ENCODE measurements at regions not wholly inside any gene's neighbourhood (a gene's known extent, or its start where the extent isn't known, plus 50 kb on each side); places are given as distances from the start of the nearest gene placed in this dataset.
"Not testable (repeated sequence)": the region's sequence is repeated elsewhere in the genome, so short reads cannot be mapped to it uniquely, and the experiment has no call there.

DNA sequence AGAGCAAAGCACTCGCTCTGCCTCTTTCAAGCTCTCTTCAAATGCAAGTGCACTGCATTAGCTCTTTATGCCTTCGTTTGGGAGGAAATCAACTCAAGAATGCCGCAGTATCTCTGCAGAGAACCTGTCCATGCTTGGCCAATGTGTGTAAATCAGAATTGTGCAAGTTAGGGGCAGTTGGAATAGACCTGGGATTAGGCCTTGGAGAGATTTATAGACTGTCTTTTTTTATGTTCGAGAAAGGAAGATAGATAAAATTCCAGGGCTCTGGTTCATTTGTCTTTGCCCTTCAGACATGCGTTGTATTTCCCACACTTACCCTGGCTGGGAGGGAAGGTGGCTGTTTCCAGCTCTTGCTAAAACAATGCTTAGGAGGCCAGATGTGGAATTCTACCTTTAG is 163.7 kb downstream of the MOBP start:
- intact Hi-C loops (cut with micrococcal nuclease): no loop called here
- peaks cover 0 to 4% (median 0%) of the 10 kb centered on the region in 5 donors for H3K36me3 Mint-ChIP-seq
- no peaks in the 10 kb centered on the region for H3K36me3 ChIP-seq (ENCODE audit: control insufficient read depth in 2 of 3, insufficient read depth in 3 of 3, low read length in 3 of 3)
- H3K27me3 Mint-ChIP-seq: peaks cover 4 to 19% (median 8%) of the 10 kb centered on the region in 5 donors
- no peak overlapping the region for H3K27ac ChIP-seq (ENCODE audit: low read depth, low read length)
- no peaks in the 10 kb centered on the region for H3K4me1 Mint-ChIP-seq
- CTCF ChIA-PET: no interaction called here
- H3K27me3 ChIP-seq (ENCODE audit: control insufficient read depth in 2 of 2, insufficient read depth in 2 of 2, low read length in 2 of 2): no peaks in the 10 kb centered on the region
- no peaks in the 10 kb centered on the region for H3K4me1 ChIP-seq (ENCODE audit: control insufficient read depth in 2 of 2, insufficient read depth in 2 of 2, low read length in 2 of 2)
- H3K4me3 Mint-ChIP-seq: no peak overlapping the region
- no peak overlapping the region for H3K27ac Mint-ChIP-seq
- no peak overlapping the region for H3K4me3 ChIP-seq (ENCODE audit: low read length)
- H3K9me3 ChIP-seq (ENCODE audit: control insufficient read depth in 2 of 3, low read length in 3 of 3): peaks cover 0 to 6% (median 3%) of the 10 kb centered on the region in 3 experiments
- peaks cover 0 to 32% (median 10%) of the 10 kb centered on the region in 11 donors for H3K9me3 Mint-ChIP-seq
- no peak for DNase-seq
- POLR2A ChIA-PET: no interaction called here
- no peak for ATAC-seq

DNA sequence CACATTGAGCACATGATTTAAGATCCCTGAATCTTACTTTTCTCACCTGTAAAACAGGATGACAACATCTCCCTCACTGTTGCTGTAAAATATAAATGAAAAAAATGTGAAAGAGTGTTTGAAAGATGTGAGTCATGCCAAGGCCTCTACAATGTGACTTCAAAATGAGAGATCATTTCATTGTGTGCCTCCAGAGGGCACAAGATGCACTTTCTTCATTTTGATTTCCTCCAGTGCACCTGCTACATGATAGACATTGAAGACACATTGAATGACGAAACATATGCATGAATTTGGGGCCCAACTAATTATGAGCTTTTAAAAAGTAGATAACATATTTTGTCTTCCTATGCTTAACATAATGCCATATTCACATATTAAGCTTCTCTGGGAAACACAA is 170.3 kb downstream of the MOBP start:
- Mint-ChIP-seq H3K36me3 (no peaks in the 10 kb centered on the region), H3K4me1 (no peaks in the 10 kb centered on the region), H3K27ac (no peak overlapping the region), H3K27me3 (peaks cover 2 to 19% (median 12%) of the 10 kb centered on the region in 5 donors), H3K9me3 (peaks cover 0 to 8% (median 0%) of the 10 kb centered on the region in 11 donors), H3K4me3 (no peak overlapping the region)
- Histone ChIP-seq H3K4me3 (ENCODE audit: low read length) (no peak overlapping the region), H3K4me1 (ENCODE audit: control insufficient read depth in 2 of 2, insufficient read depth in 2 of 2, low read length in 2 of 2) (no peaks in the 10 kb centered on the region), H3K27ac (ENCODE audit: low read depth, low read length) (no peak overlapping the region), H3K27me3 (ENCODE audit: control insufficient read depth in 2 of 2, insufficient read depth in 2 of 2, low read length in 2 of 2) (no peaks in the 10 kb centered on the region), H3K36me3 (ENCODE audit: control insufficient read depth in 2 of 3, insufficient read depth in 3 of 3, low read length in 3 of 3) (no peaks in the 10 kb centered on the region), H3K9me3 (ENCODE audit: control insufficient read depth in 2 of 3, low read length in 3 of 3) (no peaks in the 10 kb centered on the region)
- intact Hi-C loops (cut with micrococcal nuclease): no loop called here
- ATAC-seq: no peak
- CTCF ChIA-PET: no interaction called here
- DNase-seq: no peak
- POLR2A ChIA-PET: no interaction called here

DNA sequence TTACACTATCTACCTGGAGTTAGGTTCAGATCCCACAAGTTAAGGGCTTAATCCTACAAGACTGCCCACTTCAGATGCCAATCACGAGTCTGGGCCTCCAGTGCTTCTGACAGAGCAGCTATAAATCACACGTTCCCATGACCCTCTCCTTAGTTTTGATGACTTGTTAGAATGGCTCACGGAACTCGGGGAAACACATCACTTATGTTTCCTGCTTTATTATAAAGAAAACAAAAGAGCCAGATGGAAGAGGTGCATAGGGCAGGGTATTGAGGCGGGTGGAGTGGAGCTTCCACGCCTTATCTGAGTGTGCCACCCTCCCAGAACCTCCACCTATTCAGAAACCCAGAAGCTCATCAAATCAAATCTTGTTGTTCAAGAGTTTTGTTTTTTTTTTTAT is 170.8 kb downstream of the MOBP start:
- Histone ChIP-seq H3K4me3 (ENCODE audit: low read length) (no peak overlapping the region), H3K27ac (ENCODE audit: low read depth, low read length) (no peak overlapping the region), H3K27me3 (ENCODE audit: control insufficient read depth in 2 of 2, insufficient read depth in 2 of 2, low read length in 2 of 2) (no peaks in the 10 kb centered on the region), H3K36me3 (ENCODE audit: control insufficient read depth in 2 of 3, insufficient read depth in 3 of 3, low read length in 3 of 3) (no peaks in the 10 kb centered on the region), H3K9me3 (ENCODE audit: control insufficient read depth in 2 of 3, low read length in 3 of 3) (no peaks in the 10 kb centered on the region), H3K4me1 (ENCODE audit: control insufficient read depth in 2 of 2, insufficient read depth in 2 of 2, low read length in 2 of 2) (no peaks in the 10 kb centered on the region)
- no peaks in the 10 kb centered on the region for H3K36me3 Mint-ChIP-seq
- ATAC-seq: no peak
- H3K9me3 Mint-ChIP-seq: peaks cover 0 to 7% (median 0%) of the 10 kb centered on the region in 11 donors
- DNase-seq: no peak
- no peak overlapping the region for H3K4me3 Mint-ChIP-seq
- CTCF ChIA-PET: no interaction called here
- peaks cover 2 to 19% (median 8%) of the 10 kb centered on the region in 5 donors for H3K27me3 Mint-ChIP-seq
- POLR2A ChIA-PET: no interaction called here
- H3K27ac Mint-ChIP-seq: no peak overlapping the region
- H3K4me1 Mint-ChIP-seq: no peaks in the 10 kb centered on the region
- intact Hi-C loops (cut with micrococcal nuclease): no loop called here

DNA sequence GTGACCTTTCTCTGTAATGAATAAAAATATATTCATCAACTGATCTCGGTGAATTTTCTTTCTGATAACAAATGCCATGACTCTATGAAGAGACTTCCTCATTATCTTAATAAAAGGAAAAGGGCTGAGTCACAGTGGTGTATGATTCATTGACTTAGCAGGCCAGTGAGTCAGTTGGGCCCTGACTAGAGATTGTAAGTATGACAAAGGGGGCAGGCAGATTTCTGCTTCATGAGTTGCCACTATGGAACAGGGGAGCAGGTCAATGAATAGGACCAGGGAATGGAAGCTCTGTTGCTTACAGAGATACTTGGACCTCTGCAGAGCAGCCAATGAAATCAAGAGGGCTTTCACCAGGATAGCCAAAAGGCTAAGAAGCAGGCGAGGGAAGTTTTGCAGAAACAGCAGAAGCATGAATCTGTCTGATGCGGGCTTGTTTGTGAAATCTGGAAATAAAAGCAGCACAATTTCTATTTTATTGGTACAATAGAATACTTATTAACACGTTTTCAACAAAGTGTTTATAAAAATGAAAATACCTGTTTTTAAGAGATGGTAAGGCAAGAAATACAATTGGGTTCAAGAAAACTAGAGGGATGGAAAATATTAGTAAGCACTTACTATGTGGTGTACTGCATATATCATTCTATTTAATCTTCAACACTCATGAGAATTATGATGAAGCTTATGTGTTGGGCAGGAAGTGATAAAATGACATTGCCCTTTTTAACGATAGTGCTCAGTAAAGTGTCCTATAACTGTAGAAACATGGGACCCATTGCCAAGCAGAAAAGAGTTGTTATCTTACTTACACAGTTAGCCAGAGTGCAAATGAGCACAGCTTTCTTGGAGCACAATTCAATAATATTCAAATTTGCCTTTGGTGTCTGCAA is 169.8 kb upstream of the MYRIP start:
- ChIA-PET POLR2A (no interaction called here), CTCF (no interaction called here)
- Histone ChIP-seq H3K27me3 (ENCODE audit: control insufficient read depth in 2 of 2, insufficient read depth in 2 of 2, low read length in 2 of 2) (no peaks in the 10 kb centered on the region), H3K36me3 (ENCODE audit: control insufficient read depth in 2 of 3, insufficient read depth in 3 of 3, low read length in 3 of 3) (no peaks in the 10 kb centered on the region), H3K27ac (ENCODE audit: low read depth, low read length) (no peak overlapping the region), H3K9me3 (ENCODE audit: control insufficient read depth in 2 of 3, low read length in 3 of 3) (no peaks in the 10 kb centered on the region), H3K4me3 (ENCODE audit: low read length) (no peak overlapping the region), H3K4me1 (ENCODE audit: control insufficient read depth in 2 of 2, insufficient read depth in 2 of 2, low read length in 2 of 2) (no peaks in the 10 kb centered on the region)
- no peak for DNase-seq
- Mint-ChIP-seq H3K4me3 (no peak overlapping the region), H3K36me3 (no peaks in the 10 kb centered on the region), H3K27ac (no peak overlapping the region), H3K4me1 (no peaks in the 10 kb centered on the region), H3K9me3 (peaks cover 0 to 7% (median 0%) of the 10 kb centered on the region in 11 donors), H3K27me3 (peaks cover 2 to 24% (median 9%) of the 10 kb centered on the region in 5 donors)
- intact Hi-C loops (cut with micrococcal nuclease): no loop called here
- peak; percentile 86 for ATAC-seq

DNA sequence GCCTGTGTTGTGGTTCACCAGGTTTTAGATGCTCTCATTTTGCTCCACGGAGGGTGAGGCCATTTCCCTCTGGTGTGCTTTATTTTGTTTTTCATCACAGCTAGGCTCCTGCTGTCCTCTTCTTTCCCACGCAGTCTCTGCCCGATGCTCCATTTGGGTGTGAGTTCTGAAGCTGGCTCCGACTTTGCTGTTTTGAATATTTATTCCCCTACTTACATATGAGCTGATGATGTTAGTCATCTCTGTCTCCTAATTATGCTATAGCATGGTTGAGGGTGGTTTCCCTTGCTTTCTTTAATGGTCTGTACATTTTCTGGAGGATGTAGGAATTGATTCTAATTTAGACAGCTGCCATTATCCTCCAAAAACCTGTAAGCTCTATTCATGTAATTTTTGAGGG is 168.1 kb upstream of the MYRIP start:
- Mint-ChIP-seq H3K9me3 (peaks cover 0 to 4% (median 0%) of the 10 kb centered on the region in 11 donors), H3K4me3 (no peak overlapping the region), H3K4me1 (no peaks in the 10 kb centered on the region), H3K27me3 (peaks cover 2 to 25% (median 9%) of the 10 kb centered on the region in 5 donors), H3K36me3 (no peaks in the 10 kb centered on the region), H3K27ac (no peak overlapping the region)
- ChIA-PET CTCF (no interaction called here), POLR2A (no interaction called here)
- intact Hi-C loops (cut with micrococcal nuclease): no loop called here
- no peak overlapping the region for H3K27ac ChIP-seq (ENCODE audit: low read depth, low read length)
- H3K9me3 ChIP-seq (ENCODE audit: control insufficient read depth in 2 of 3, low read length in 3 of 3): no peaks in the 10 kb centered on the region
- DNase-seq (no peak), ATAC-seq (no peak)
- H3K36me3 ChIP-seq (ENCODE audit: control insufficient read depth in 2 of 3, insufficient read depth in 3 of 3, low read length in 3 of 3): no peaks in the 10 kb centered on the region
- no peaks in the 10 kb centered on the region for H3K27me3 ChIP-seq (ENCODE audit: control insufficient read depth in 2 of 2, insufficient read depth in 2 of 2, low read length in 2 of 2)
- H3K4me3 ChIP-seq (ENCODE audit: low read length): no peak overlapping the region
- H3K4me1 ChIP-seq (ENCODE audit: control insufficient read depth in 2 of 2, insufficient read depth in 2 of 2, low read length in 2 of 2): no peaks in the 10 kb centered on the region

DNA sequence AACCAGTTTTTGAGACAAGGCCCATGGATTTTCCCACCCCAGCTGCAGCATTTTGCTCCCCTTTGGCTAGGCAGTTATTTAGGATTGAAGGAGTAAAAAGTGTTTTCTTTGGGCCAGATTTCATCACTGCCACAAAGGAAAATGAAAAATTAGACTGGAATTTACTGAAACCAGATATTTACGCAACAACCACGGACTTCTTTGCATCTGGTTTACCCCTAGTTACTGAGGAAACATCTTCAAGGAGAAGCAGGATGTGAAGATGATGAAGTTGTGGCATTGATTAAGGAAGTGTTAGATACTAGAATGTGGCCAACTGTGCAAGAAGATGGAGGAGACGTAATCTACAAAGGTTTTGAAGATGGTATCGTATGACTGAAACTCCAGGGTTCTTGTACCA is 165.2 kb upstream of the MYRIP start:
- Histone ChIP-seq H3K36me3 (ENCODE audit: control insufficient read depth in 2 of 3, insufficient read depth in 3 of 3, low read length in 3 of 3) (no peaks in the 10 kb centered on the region), H3K9me3 (ENCODE audit: control insufficient read depth in 2 of 3, low read length in 3 of 3) (no peaks in the 10 kb centered on the region), H3K27ac (ENCODE audit: low read depth, low read length) (no peak overlapping the region), H3K27me3 (ENCODE audit: control insufficient read depth in 2 of 2, insufficient read depth in 2 of 2, low read length in 2 of 2) (no peaks in the 10 kb centered on the region), H3K4me1 (ENCODE audit: control insufficient read depth in 2 of 2, insufficient read depth in 2 of 2, low read length in 2 of 2) (no peaks in the 10 kb centered on the region), H3K4me3 (ENCODE audit: low read length) (no peak overlapping the region)
- H3K27me3 Mint-ChIP-seq: peaks cover 2 to 22% (median 8%) of the 10 kb centered on the region in 5 donors
- no peak for DNase-seq
- H3K36me3 Mint-ChIP-seq: no peaks in the 10 kb centered on the region
- ChIA-PET POLR2A (no interaction called here), CTCF (no interaction called here)
- no peaks in the 10 kb centered on the region for H3K9me3 Mint-ChIP-seq
- H3K4me1 Mint-ChIP-seq: no peaks in the 10 kb centered on the region
- no peak overlapping the region for H3K4me3 Mint-ChIP-seq
- ATAC-seq: no peak
- H3K27ac Mint-ChIP-seq: no peak overlapping the region
- intact Hi-C loops (cut with micrococcal nuclease): no loop called here

DNA sequence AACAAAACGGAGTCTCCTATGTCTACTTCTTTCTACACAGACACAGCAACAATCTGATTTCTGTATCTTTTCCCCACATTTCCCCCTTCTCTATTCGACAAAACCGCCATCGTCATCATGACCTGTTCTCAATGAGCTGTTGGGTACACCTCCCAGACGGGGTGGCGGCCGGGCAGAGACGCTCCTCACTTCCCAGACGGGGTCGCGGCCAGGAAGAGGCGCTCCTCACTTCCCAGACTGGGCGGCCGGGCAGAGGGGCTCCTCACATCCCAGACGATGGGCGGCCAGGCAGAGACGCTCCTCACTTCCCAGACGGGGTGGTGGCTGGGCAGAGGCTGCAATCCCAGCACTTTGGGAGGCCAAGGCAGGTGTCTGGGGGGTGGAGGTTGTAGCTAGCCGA is 158.2 kb upstream of the MYRIP start:
- DNase-seq; H3K9me3 ChIP-seq (ENCODE audit: control insufficient read depth in 2 of 3, low read length in 3 of 3); H3K4me1 Mint-ChIP-seq; H3K27ac Mint-ChIP-seq; H3K4me3 Mint-ChIP-seq; H3K36me3 Mint-ChIP-seq; H3K4me3 ChIP-seq (ENCODE audit: low read length); intact Hi-C loops (cut with micrococcal nuclease); CTCF ChIA-PET; POLR2A ChIA-PET; H3K4me1 ChIP-seq (ENCODE audit: control insufficient read depth in 2 of 2, insufficient read depth in 2 of 2, low read length in 2 of 2); ATAC-seq; H3K36me3 ChIP-seq (ENCODE audit: control insufficient read depth in 2 of 3, insufficient read depth in 3 of 3, low read length in 3 of 3); H3K27ac ChIP-seq (ENCODE audit: low read depth, low read length); H3K27me3 ChIP-seq (ENCODE audit: control insufficient read depth in 2 of 2, insufficient read depth in 2 of 2, low read length in 2 of 2): not testable (repeated sequence)
- H3K9me3 Mint-ChIP-seq: peaks cover 0 to 14% (median 0%) of the 10 kb centered on the region in 11 donors
- peaks cover 2 to 16% (median 9%) of the 10 kb centered on the region in 5 donors for H3K27me3 Mint-ChIP-seq

All from naive thymus-derived CD4-positive, alpha-beta T cell (primary cell).